ENCODE measurements at regions not wholly inside any gene's neighbourhood (a gene's known extent, or its start where the extent isn't known, plus 50 kb on each side); places are given as distances from the start of the nearest gene placed in this dataset.
"Not testable (repeated sequence)": the region's sequence is repeated elsewhere in the genome, so short reads cannot be mapped to it uniquely, and the experiment has no call there.

GRCh38 chr2:16722126-16722525 is 56.5 kb upstream of the CYRIA start:
- Histone ChIP-seq H3K79me2 (replicated peaks; ENCODE audit: insufficient read depth, low read length) (no peaks in the 10 kb centered on the region), H2AFZ (ENCODE audit: low read depth, low read length) (no peak overlapping the region), H4K20me1 (ENCODE audit: insufficient read depth) (no peaks in the 10 kb centered on the region), H3K36me3 (ENCODE audit: insufficient read depth, low read length) (no peaks in the 10 kb centered on the region), H3K9ac (ENCODE audit: low read length) (no peak overlapping the region), H3K9me3 (ENCODE audit: low read length) (no peaks in the 10 kb centered on the region), H3K4me2 (ENCODE audit: low read length) (no peak overlapping the region), H3K27me3 (ENCODE audit: insufficient read depth, low read depth, low read length) (no peaks in the 10 kb centered on the region), H3K27ac (ENCODE audit: low read length) (no peak overlapping the region), H3K4me3 (ENCODE audit: low read length) (no peak overlapping the region), H3K9me2 (ENCODE audit: insufficient read depth, low read length) (no peaks in the 10 kb centered on the region), H3F3A (ENCODE audit: insufficient read depth, low read length, poor library complexity, severe bottlenecking) (no peaks in the 10 kb centered on the region)
- TF ChIP-seq SMC3 (conservative IDR thresholded peaks at IDR 0.05; ENCODE audit: poor library complexity) (no peak), MXI1 (conservative IDR thresholded peaks at IDR 0.05; ENCODE audit: poor library complexity, severe bottlenecking) (no peak)

GRCh38 chr2:16721529-16721928 is 55.9 kb upstream of the CYRIA start:
- H3K36me3 ChIP-seq (ENCODE audit: insufficient read depth, low read length); H3K9ac ChIP-seq (ENCODE audit: low read length); H3K9me2 ChIP-seq (ENCODE audit: insufficient read depth, low read length); H3F3A ChIP-seq (ENCODE audit: insufficient read depth, low read length, poor library complexity, severe bottlenecking); H3K4me2 ChIP-seq (ENCODE audit: low read length); H3K4me3 ChIP-seq (ENCODE audit: low read length); H3K9me3 ChIP-seq (ENCODE audit: low read length); H3K27me3 ChIP-seq (ENCODE audit: insufficient read depth, low read depth, low read length); H3K79me2 ChIP-seq (replicated peaks; ENCODE audit: insufficient read depth, low read length); H4K20me1 ChIP-seq (ENCODE audit: insufficient read depth); H2AFZ ChIP-seq (ENCODE audit: low read depth, low read length); H3K27ac ChIP-seq (ENCODE audit: low read length): not testable (repeated sequence)

GRCh38 chr2:16720737-16721136 is 55.1 kb upstream of the CYRIA start:
- not testable (repeated sequence) for H2AFZ ChIP-seq (ENCODE audit: low read depth, low read length); H3F3A ChIP-seq (ENCODE audit: insufficient read depth, low read length, poor library complexity, severe bottlenecking); H4K20me1 ChIP-seq (ENCODE audit: insufficient read depth); H3K79me2 ChIP-seq (replicated peaks; ENCODE audit: insufficient read depth, low read length); H3K4me3 ChIP-seq (ENCODE audit: low read length); H3K4me2 ChIP-seq (ENCODE audit: low read length); H3K27ac ChIP-seq (ENCODE audit: low read length); H3K9me2 ChIP-seq (ENCODE audit: insufficient read depth, low read length); H3K9me3 ChIP-seq (ENCODE audit: low read length); H3K27me3 ChIP-seq (ENCODE audit: insufficient read depth, low read depth, low read length); H3K9ac ChIP-seq (ENCODE audit: low read length); H3K36me3 ChIP-seq (ENCODE audit: insufficient read depth, low read length)

GRCh38 chr2:16719485-16719808 is 53.8 kb upstream of the CYRIA start:
- no peak for TF ChIP-seq EZH2 (IDR thresholded peaks at IDR 0.05; ENCODE audit: borderline replicate concordance, insufficient read depth, low read length, poor library complexity, severe bottlenecking)
- TF ChIP-seq EP300 (conservative IDR thresholded peaks at IDR 0.05; ENCODE audit: poor library complexity, severe bottlenecking), result no peak
- Histone ChIP-seq H3K4me3 (ENCODE audit: low read length) (no peak overlapping the region), H3K27me3 (ENCODE audit: insufficient read depth, low read depth, low read length) (no peaks in the 10 kb centered on the region), H4K20me1 (ENCODE audit: insufficient read depth) (no peaks in the 10 kb centered on the region), H3K9me2 (ENCODE audit: insufficient read depth, low read length) (no peaks in the 10 kb centered on the region), H2AFZ (ENCODE audit: low read depth, low read length) (no peak overlapping the region), H3K36me3 (ENCODE audit: insufficient read depth, low read length) (no peaks in the 10 kb centered on the region), H3K9ac (ENCODE audit: low read length) (no peak overlapping the region), H3K4me2 (ENCODE audit: low read length) (no peak overlapping the region), H3F3A (ENCODE audit: insufficient read depth, low read length, poor library complexity, severe bottlenecking) (no peaks in the 10 kb centered on the region), H3K9me3 (ENCODE audit: low read length) (no peaks in the 10 kb centered on the region), H3K79me2 (replicated peaks; ENCODE audit: insufficient read depth, low read length) (no peaks in the 10 kb centered on the region), H3K27ac (ENCODE audit: low read length) (no peak overlapping the region)

GRCh38 chr2:16718576-16719484 is 53.2 kb upstream of the CYRIA start:
- no peaks in the 10 kb centered on the region for H3K79me2 ChIP-seq (replicated peaks; ENCODE audit: insufficient read depth, low read length)
- no peaks in the 10 kb centered on the region for H3F3A ChIP-seq (ENCODE audit: insufficient read depth, low read length, poor library complexity, severe bottlenecking)
- H3K27me3 ChIP-seq (ENCODE audit: insufficient read depth, low read depth, low read length), result no peaks in the 10 kb centered on the region
- H3K27ac ChIP-seq (ENCODE audit: low read length), result peak overlapping the region; percentile 19
- H3K9ac ChIP-seq (ENCODE audit: low read length), result no peak overlapping the region
- peak; percentile 24 for TF ChIP-seq EP300 (conservative IDR thresholded peaks at IDR 0.05; ENCODE audit: poor library complexity, severe bottlenecking)
- TF ChIP-seq TAF1 (IDR thresholded peaks at IDR 0.05; ENCODE audit: low read depth), result no peak
- no peak overlapping the region for H3K4me2 ChIP-seq (ENCODE audit: low read length)
- no peaks in the 10 kb centered on the region for H3K9me2 ChIP-seq (ENCODE audit: insufficient read depth, low read length)
- no peaks in the 10 kb centered on the region for H3K36me3 ChIP-seq (ENCODE audit: insufficient read depth, low read length)
- no peaks in the 10 kb centered on the region for H3K9me3 ChIP-seq (ENCODE audit: low read length)
- no peak overlapping the region for H3K4me3 ChIP-seq (ENCODE audit: low read length)
- H4K20me1 ChIP-seq (ENCODE audit: insufficient read depth), result no peaks in the 10 kb centered on the region
- no peak overlapping the region for H2AFZ ChIP-seq (ENCODE audit: low read depth, low read length)

Data from neural cell (in vitro differentiated cells).